ENCODE measurements at regions not wholly inside any gene's neighbourhood (a gene's known extent, or its start where the extent isn't known, plus 50 kb on each side); places are given as distances from the start of the nearest gene placed in this dataset.

DNA sequence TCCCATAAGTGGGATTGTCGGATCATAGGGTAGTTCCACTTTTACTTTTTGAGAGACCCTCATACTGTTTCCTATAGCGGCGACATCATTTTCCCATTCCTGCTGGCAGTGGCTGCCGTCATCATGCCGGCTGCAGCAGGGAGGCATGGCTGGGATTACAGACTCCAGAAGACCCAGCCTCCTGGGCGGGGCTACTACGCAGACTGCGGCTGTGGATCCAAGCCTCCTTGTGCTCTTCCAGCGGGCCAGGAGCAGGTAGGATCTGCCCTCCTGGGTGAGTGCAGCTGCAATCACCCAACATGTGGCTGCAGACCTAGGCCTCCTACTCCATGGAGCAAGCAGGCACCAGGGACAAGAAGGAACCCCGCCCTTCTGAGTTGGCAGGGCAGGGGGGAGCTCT lies 359.2 kb downstream of the GALR1 start:
- H2AFZ ChIP-seq (ENCODE audit: control insufficient read depth, low read length): no peak overlapping the region
- no peaks in the 10 kb centered on the region for H3K9me1 ChIP-seq (ENCODE audit: control insufficient read depth, extremely low read depth, insufficient read depth, low read length)
- no peaks in the 10 kb centered on the region for H3K36me3 ChIP-seq (ENCODE audit: control insufficient read depth in 2 of 2, extremely low read depth in 1 of 2, insufficient read depth in 2 of 2, low read length in 2 of 2)
- DNase-seq (ENCODE audit: low read depth, low spot score) (no peak), FAIRE-seq (no peak)
- H3K27me3 ChIP-seq (ENCODE audit: control insufficient read depth, extremely low read depth, insufficient read depth, low read length): no peaks in the 10 kb centered on the region
- no peaks in the 10 kb centered on the region for H3K4me1 ChIP-seq (ENCODE audit: control insufficient read depth, extremely low read depth, insufficient read depth, low read length)
- H3K4me2 ChIP-seq (ENCODE audit: control insufficient read depth, extremely low read depth, insufficient read depth, low read depth, low read length): no peak overlapping the region
- H3K27ac ChIP-seq (ENCODE audit: control insufficient read depth, insufficient read depth, low read length): no peak overlapping the region
- peaks cover 18% of the 10 kb centered on the region for H3K9me3 ChIP-seq (ENCODE audit: control insufficient read depth, low read depth, low read length)
- dilution Hi-C loops (cut with MboI; ENCODE audit: extremely low pct_ligation_motif_present, low sequenced_read_pairs): no loop called here
- TF ChIP-seq EZH2 (IDR thresholded peaks at IDR 0.05; ENCODE audit: low read length): no peak
- TF ChIP-seq, protein P1, sequence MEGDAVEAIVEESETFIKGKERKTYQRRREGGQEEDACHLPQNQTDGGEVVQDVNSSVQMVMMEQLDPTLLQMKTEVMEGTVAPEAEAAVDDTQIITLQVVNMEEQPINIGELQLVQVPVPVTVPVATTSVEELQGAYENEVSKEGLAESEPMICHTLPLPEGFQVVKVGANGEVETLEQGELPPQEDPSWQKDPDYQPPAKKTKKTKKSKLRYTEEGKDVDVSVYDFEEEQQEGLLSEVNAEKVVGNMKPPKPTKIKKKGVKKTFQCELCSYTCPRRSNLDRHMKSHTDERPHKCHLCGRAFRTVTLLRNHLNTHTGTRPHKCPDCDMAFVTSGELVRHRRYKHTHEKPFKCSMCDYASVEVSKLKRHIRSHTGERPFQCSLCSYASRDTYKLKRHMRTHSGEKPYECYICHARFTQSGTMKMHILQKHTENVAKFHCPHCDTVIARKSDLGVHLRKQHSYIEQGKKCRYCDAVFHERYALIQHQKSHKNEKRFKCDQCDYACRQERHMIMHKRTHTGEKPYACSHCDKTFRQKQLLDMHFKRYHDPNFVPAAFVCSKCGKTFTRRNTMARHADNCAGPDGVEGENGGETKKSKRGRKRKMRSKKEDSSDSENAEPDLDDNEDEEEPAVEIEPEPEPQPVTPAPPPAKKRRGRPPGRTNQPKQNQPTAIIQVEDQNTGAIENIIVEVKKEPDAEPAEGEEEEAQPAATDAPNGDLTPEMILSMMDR (optimal IDR thresholded peaks at IDR 0.05 in 1 of 3, IDR thresholded peaks at IDR 0.05 in 1 of 3, conservative IDR thresholded peaks at IDR 0.05 in 1 of 3; ENCODE audit: extremely low read depth in 1 of 3, insufficient read depth in 2 of 3, low read length in 3 of 3): no peak
- no peaks in the 10 kb centered on the region for H3K79me2 ChIP-seq (ENCODE audit: control insufficient read depth, insufficient read depth, low read length)
- H4K20me1 ChIP-seq (ENCODE audit: control insufficient read depth, extremely low read depth, insufficient read depth, low read length): no peaks in the 10 kb centered on the region
- H3K4me3 ChIP-seq (ENCODE audit: control insufficient read depth in 2 of 3, extremely low read depth in 1 of 3, insufficient read depth in 2 of 3, low read depth in 1 of 3, low read length in 3 of 3): no peak overlapping the region
- no peak overlapping the region for H3K9ac ChIP-seq (ENCODE audit: control insufficient read depth, extremely low read depth, insufficient read depth, low read length)

DNA sequence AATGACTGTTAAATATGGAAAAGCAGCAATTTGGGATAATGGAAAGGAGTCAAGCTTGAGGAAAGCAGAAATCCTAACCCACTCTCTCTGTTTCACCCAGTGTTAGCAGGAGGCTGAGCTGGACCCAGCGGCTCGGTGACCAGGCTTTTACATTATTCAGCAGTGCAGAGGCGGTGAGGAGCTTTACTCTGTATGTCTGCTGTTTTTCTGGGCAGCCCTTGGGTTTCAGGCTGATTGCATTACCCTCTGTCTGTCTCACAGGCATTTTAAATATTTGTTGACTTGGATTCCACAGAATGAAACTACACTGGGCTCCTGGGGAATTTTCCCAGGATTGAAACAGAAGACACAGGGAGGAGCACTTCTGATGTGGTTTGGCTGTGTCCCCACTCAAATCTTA lies 368.0 kb downstream of the GALR1 start:
- no peaks in the 10 kb centered on the region for H3K27me3 ChIP-seq (ENCODE audit: control insufficient read depth, extremely low read depth, insufficient read depth, low read length)
- H3K9me3 ChIP-seq (ENCODE audit: control insufficient read depth, low read depth, low read length): peaks cover 4% of the 10 kb centered on the region
- FAIRE-seq (no peak), DNase-seq (ENCODE audit: low read depth, low spot score) (no peak)
- H3K4me1 ChIP-seq (ENCODE audit: control insufficient read depth, extremely low read depth, insufficient read depth, low read length): no peaks in the 10 kb centered on the region
- H3K4me3 ChIP-seq (ENCODE audit: control insufficient read depth in 2 of 3, extremely low read depth in 1 of 3, insufficient read depth in 2 of 3, low read depth in 1 of 3, low read length in 3 of 3): no peak overlapping the region
- H4K20me1 ChIP-seq (ENCODE audit: control insufficient read depth, extremely low read depth, insufficient read depth, low read length): no peaks in the 10 kb centered on the region
- H3K36me3 ChIP-seq (ENCODE audit: control insufficient read depth in 2 of 2, extremely low read depth in 1 of 2, insufficient read depth in 2 of 2, low read length in 2 of 2): no peaks in the 10 kb centered on the region
- no peak overlapping the region for H3K9ac ChIP-seq (ENCODE audit: control insufficient read depth, extremely low read depth, insufficient read depth, low read length)
- H3K9me1 ChIP-seq (ENCODE audit: control insufficient read depth, extremely low read depth, insufficient read depth, low read length): no peaks in the 10 kb centered on the region
- no peaks in the 10 kb centered on the region for H3K79me2 ChIP-seq (ENCODE audit: control insufficient read depth, insufficient read depth, low read length)
- dilution Hi-C loops (cut with MboI; ENCODE audit: extremely low pct_ligation_motif_present, low sequenced_read_pairs): no loop called here
- H3K4me2 ChIP-seq (ENCODE audit: control insufficient read depth, extremely low read depth, insufficient read depth, low read depth, low read length): no peak overlapping the region
- H3K27ac ChIP-seq (ENCODE audit: control insufficient read depth, insufficient read depth, low read length): no peak overlapping the region
- H2AFZ ChIP-seq (ENCODE audit: control insufficient read depth, low read length): no peak overlapping the region
- TF ChIP-seq, protein P1 (optimal IDR thresholded peaks at IDR 0.05 in 1 of 3, IDR thresholded peaks at IDR 0.05 in 1 of 3, conservative IDR thresholded peaks at IDR 0.05 in 1 of 3; ENCODE audit: extremely low read depth in 1 of 3, insufficient read depth in 2 of 3, low read length in 3 of 3): no peak
- TF ChIP-seq EZH2 (IDR thresholded peaks at IDR 0.05; ENCODE audit: low read length): no peak

All from keratinocyte (primary cell).